HEK293 (cell line): ENCODE measurements at regions not wholly inside any gene's neighbourhood (a gene's known extent, or its start where the extent isn't known, plus 50 kb on each side); places are given as distances from the start of the nearest gene placed in this dataset.

Experiments
- CTCF ChIA-PET: fragments of 350-600 bp; formaldehyde crosslinking; extraction: SDS; loops from one replicate; lab custom pipeline; 2021; ENCODE audit warnings: antibody characterized with exemption; lab: Yijun Ruan, JAX
- POLR2A ChIA-PET: fragments of 300-600 bp; formaldehyde crosslinking; extraction: SDS; loops from one replicate; lab custom pipeline; 2020; ENCODE audit warnings: antibody characterized with exemption, inconsistent platforms; lab: Yijun Ruan, JAX
- H3K27ac ChIP-seq: fragments of 200-500 bp; sonication (Bioruptor generic); 2 replicates; pipeline ENCODE4 v1.5.1; 2014; ENCODE audit warnings: low read depth, low read length, control low read depth, inconsistent platforms; ENCODE audit errors: extremely low read depth
- H3K36me3 ChIP-seq, 2 experiments: fragments of 200-500 bp in 1 of 2; sonication (Bioruptor generic) in 1 of 2; 1 replicate in 1 of 2; 2 replicates in 1 of 2; pipeline ENCODE4 v1.5.1; 2014 to 2017; ENCODE audit warnings: inconsistent platforms in 2 of 2, low read length in 2 of 2; ENCODE audit not compliant: control insufficient read depth in 2 of 2, insufficient read depth in 1 of 2
- H3K4me1 ChIP-seq: fragments of 200-500 bp; sonication (Bioruptor generic); 2 replicates; pipeline ENCODE4 v1.5.1; 2014; ENCODE audit warnings: mild to moderate bottlenecking, low read length, inconsistent platforms; ENCODE audit not compliant: control insufficient read depth, insufficient read depth
- H3K4me3 ChIP-seq: 2 replicates; pipeline ENCODE4 v1.5.1; 2011; ENCODE audit warnings: low read depth, mild to moderate bottlenecking, control low read depth, low read length, moderate library complexity
- H3K9me3 ChIP-seq: fragments of 200-500 bp; sonication (Bioruptor generic); 2 replicates; pipeline ENCODE4 v1.5.1; 2014; ENCODE audit warnings: low read depth, low read length, inconsistent platforms; ENCODE audit not compliant: control insufficient read depth, insufficient read depth
- FEZF1 ChIP-seq: fragments of 450-650 bp; formaldehyde crosslinking; IDR thresholded peaks from 2 replicates; pipeline ENCODE4 v1.5.1; 2016; ENCODE audit warnings: missing biosample characterization, missing genetic modification characterization
- HOXD13 ChIP-seq: sonication (generic); formaldehyde crosslinking; IDR thresholded peaks from 2 replicates; pipeline ENCODE4 v1.8.0; 2022; ENCODE audit warnings: missing genetic modification reagents, borderline replicate concordance
- KLF10 ChIP-seq: fragments of 450-650 bp; IDR thresholded peaks from 2 replicates; pipeline ENCODE4 v1.5.1; 2018; ENCODE audit warnings: missing biosample characterization, mild to moderate bottlenecking, missing genetic modification characterization
- KLF7 ChIP-seq: fragments of 450-650 bp; formaldehyde crosslinking; IDR thresholded peaks from 2 replicates; pipeline ENCODE4 v1.5.1; 2016; ENCODE audit warnings: missing biosample characterization, missing genetic modification characterization, borderline replicate concordance
- PRDM2 ChIP-seq: fragments of 450-650 bp; formaldehyde crosslinking; IDR thresholded peaks from 2 replicates; pipeline ENCODE4 v1.5.1; 2016; ENCODE audit warnings: missing biosample characterization, missing genetic modification characterization, borderline replicate concordance
- RBAK ChIP-seq: fragments of 450-650 bp; formaldehyde crosslinking; IDR thresholded peaks from 2 replicates; pipeline ENCODE4 v1.5.1; 2016; ENCODE audit warnings: missing biosample characterization, missing genetic modification characterization
- ZBTB44 ChIP-seq: fragments of 450-650 bp; IDR thresholded peaks from 2 replicates; pipeline ENCODE4 v1.5.1; 2018; ENCODE audit warnings: missing biosample characterization, mild to moderate bottlenecking, missing genetic modification characterization
- ZNF114 ChIP-seq: fragments of 450-650 bp; formaldehyde crosslinking; IDR thresholded peaks from 2 replicates; pipeline ENCODE4 v1.5.0; 2017; ENCODE audit warnings: missing biosample characterization, missing genetic modification characterization
- ZNF426 ChIP-seq: fragments of 450-650 bp; formaldehyde crosslinking; IDR thresholded peaks from 2 replicates; pipeline ENCODE4 v1.5.1; 2017; ENCODE audit warnings: missing biosample characterization, missing genetic modification characterization, mild to moderate bottlenecking, inconsistent platforms, moderate library complexity
- ZNF585B ChIP-seq: fragments of 450-650 bp; formaldehyde crosslinking; IDR thresholded peaks from 2 replicates; pipeline ENCODE4 v1.5.1; 2016; ENCODE audit warnings: missing biosample characterization, missing genetic modification characterization
- ZNF660 ChIP-seq: fragments of 450-650 bp; IDR thresholded peaks from 2 replicates; pipeline ENCODE4 v1.5.1; 2018; ENCODE audit warnings: missing biosample characterization, mild to moderate bottlenecking, missing genetic modification characterization
- TF ChIP-seq, protein P1 (sequence below): IDR thresholded peaks from 2 replicates; pipeline ENCODE4 v1.6.1; 2011; ENCODE audit warnings: mild to moderate bottlenecking, low read depth, low read length, borderline replicate concordance
- TF ChIP-seq, protein P2 (sequence below): fragments of 450-650 bp; formaldehyde crosslinking; IDR thresholded peaks from 2 replicates; pipeline ENCODE4 v1.5.1; 2016; ENCODE audit warnings: missing biosample characterization, missing genetic modification characterization

DNA sequence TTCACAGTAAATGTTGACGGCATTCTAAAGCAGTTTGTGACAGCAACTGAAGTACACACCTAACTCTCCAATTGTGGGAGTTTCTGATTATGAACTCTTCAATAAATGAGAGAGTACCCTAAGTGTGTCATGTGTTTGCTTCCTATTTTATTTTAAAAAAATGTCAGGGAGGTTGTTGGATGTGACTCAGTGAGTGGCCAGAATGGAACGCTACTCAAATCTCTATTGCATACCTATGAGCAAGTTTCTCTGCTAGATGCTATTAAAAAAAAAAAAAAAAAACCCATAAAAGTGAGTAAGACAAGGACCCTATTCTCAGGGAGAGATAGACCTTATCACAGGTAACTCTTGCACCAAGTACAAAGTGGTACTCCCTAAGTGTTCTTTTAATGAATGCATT is 256.6 kb downstream of the BTG1 start (continued):
- TF ChIP-seq, protein P1, sequence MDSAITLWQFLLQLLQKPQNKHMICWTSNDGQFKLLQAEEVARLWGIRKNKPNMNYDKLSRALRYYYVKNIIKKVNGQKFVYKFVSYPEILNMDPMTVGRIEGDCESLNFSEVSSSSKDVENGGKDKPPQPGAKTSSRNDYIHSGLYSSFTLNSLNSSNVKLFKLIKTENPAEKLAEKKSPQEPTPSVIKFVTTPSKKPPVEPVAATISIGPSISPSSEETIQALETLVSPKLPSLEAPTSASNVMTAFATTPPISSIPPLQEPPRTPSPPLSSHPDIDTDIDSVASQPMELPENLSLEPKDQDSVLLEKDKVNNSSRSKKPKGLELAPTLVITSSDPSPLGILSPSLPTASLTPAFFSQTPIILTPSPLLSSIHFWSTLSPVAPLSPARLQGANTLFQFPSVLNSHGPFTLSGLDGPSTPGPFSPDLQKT = no peak
- TF ChIP-seq ZNF660 (no peak), HOXD13 (CRISPR knock-in tag) (no peak), ZNF114 (tag by site-specific recombination) (no peak), ZNF426 (no peak), ZBTB44 (tag by site-specific recombination) (no peak)
- TF ChIP-seq, all 188 proteins: peak for 0

DNA sequence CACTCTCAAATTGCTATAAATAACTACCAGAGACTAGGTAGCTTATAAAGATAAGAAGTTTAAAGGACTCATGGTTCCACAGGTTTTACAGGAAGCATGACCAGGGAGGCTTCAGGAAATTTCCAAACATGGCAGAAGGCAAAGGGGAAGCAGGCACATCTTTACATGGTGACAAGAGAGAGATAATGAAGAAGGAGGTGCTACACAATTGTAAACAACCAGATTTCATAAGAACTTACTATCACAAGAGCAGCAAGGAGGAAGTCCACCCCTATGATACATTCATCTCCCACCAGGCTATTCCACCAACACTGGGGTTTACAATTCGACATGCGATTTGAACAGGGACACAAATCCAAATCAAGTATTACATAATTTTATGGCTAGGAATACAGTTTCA is 257.7 kb downstream of the BTG1 start:
- POLR2A ChIA-PET = no interaction called here
- CTCF ChIA-PET = no interaction called here

More for the DNA sequence above, 257.7 kb downstream of the BTG1 start:
- TF ChIP-seq PRDM2 (tag by site-specific recombination) (no peak), RBAK (no peak), ZNF585B (no peak), KLF7 (tag by site-specific recombination) (no peak), KLF10 (no peak), FEZF1 (tag by site-specific recombination) (no peak)
- TF ChIP-seq, protein P2, sequence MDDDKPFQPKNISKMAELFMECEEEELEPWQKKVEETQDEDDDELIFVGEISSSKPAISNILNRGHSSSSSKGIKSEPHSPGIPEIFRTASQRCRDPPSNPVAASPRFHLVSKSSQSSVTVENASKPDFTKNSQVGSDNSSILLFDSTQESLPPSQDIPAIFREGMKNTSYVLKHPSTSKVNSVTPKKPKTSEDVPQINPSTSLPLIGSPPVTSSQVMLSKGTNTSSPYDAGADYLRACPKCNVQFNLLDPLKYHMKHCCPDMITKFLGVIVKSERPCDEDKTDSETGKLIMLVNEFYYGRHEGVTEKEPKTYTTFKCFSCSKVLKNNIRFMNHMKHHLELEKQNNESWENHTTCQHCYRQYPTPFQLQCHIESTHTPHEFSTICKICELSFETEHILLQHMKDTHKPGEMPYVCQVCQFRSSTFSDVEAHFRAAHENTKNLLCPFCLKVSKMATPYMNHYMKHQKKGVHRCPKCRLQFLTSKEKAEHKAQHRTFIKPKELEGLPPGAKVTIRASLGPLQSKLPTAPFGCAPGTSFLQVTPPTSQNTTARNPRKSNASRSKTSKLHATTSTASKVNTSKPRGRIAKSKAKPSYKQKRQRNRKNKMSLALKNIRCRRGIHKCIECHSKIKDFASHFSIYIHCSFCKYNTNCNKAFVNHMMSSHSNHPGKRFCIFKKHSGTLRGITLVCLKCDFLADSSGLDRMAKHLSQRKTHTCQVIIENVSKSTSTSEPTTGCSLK (tag by site-specific recombination) = no peak
- Histone ChIP-seq H3K27ac (no peak overlapping the region), H3K9me3 (no peaks in the 10 kb centered on the region), H3K4me3 (no peak overlapping the region), H3K4me1 (no peaks in the 10 kb centered on the region), H3K36me3 (no peaks in the 10 kb centered on the region)
